Neural progenitor cell (in vitro differentiated cells): ENCODE measurements at regions not wholly inside any gene's neighbourhood (a gene's known extent, or its start where the extent isn't known, plus 50 kb on each side); places are given as distances from the start of the nearest gene placed in this dataset.

ENCODE experiments used
- DNase-seq: peaks from one replicate; pipeline ENCODE4 v3.0.0-alpha.2; 2016; ENCODE audit warnings: low spot score
- H2AFZ ChIP-seq: fragments of 200-600 bp; sonication (generic); replicated peaks from 2 replicates; pipeline ENCODE4 v1.6.1; 2016; ENCODE audit warnings: antibody characterized with exemption
- H3F3A ChIP-seq: fragments of 200-600 bp; sonication (generic); 2 replicates; pipeline ENCODE4 v1.6.1; 2016; ENCODE audit warnings: antibody characterized with exemption, low read depth
- H3K27ac ChIP-seq: fragments of 200-600 bp; sonication (generic); 2 replicates; pipeline ENCODE4 v1.5.1; 2016; ENCODE audit warnings: mild to moderate bottlenecking
- H3K27me3 ChIP-seq: fragments of 200-600 bp; sonication (generic); 2 replicates; pipeline ENCODE4 v1.6.1; 2016; ENCODE audit warnings: mild to moderate bottlenecking, moderate library complexity
- H3K36me3 ChIP-seq: fragments of 200-600 bp; sonication (generic); 2 replicates; pipeline ENCODE4 v1.5.1; 2016
- H3K4me1 ChIP-seq: fragments of 200-600 bp; sonication (generic); 2 replicates; pipeline ENCODE4 v1.6.1; 2016; ENCODE audit warnings: mixed run types
- H3K4me2 ChIP-seq: fragments of 200-600 bp; sonication (generic); 2 replicates; pipeline ENCODE4 v1.6.1; 2016
- H3K4me3 ChIP-seq: fragments of 200-600 bp; sonication (generic); 2 replicates; pipeline ENCODE4 v1.5.1; 2016
- H3K79me2 ChIP-seq: fragments of 200-600 bp; sonication (generic); 2 replicates; pipeline ENCODE4 v1.6.1; 2016; ENCODE audit warnings: low read depth
- H3K9ac ChIP-seq: fragments of 200-600 bp; sonication (generic); 2 replicates; pipeline ENCODE4 v1.6.1; 2016
- H3K9me3 ChIP-seq: fragments of 200-600 bp; sonication (generic); 2 replicates; pipeline ENCODE4 v1.5.1; 2016; ENCODE audit warnings: low read depth
- H4K20me1 ChIP-seq: fragments of 200-600 bp; sonication (generic); 2 replicates; pipeline ENCODE4 v1.6.1; 2016; ENCODE audit warnings: low read depth
- H3K27ac Mint-ChIP-seq: 3 replicates; pipeline ENCODE4 v1.8.0; 2021; ENCODE audit warnings: mixed read lengths
- H3K27me3 Mint-ChIP-seq: 2 replicates; pipeline ENCODE4 v1.8.0; 2022; ENCODE audit warnings: low read depth, mild to moderate bottlenecking, inconsistent platforms, moderate library complexity, mixed read lengths; ENCODE audit not compliant: insufficient read depth
- H3K36me3 Mint-ChIP-seq: 3 replicates; pipeline ENCODE4 v1.8.0; 2021; ENCODE audit warnings: mixed read lengths
- H3K4me1 Mint-ChIP-seq: 3 replicates; pipeline ENCODE4 v1.8.0; 2021; ENCODE audit warnings: mixed read lengths
- H3K4me3 Mint-ChIP-seq: 3 replicates; pipeline ENCODE4 v1.8.0; 2021; ENCODE audit warnings: mild to moderate bottlenecking, moderate library complexity, mixed read lengths
- H3K9me3 Mint-ChIP-seq: 3 replicates; pipeline ENCODE4 v1.8.0; 2020; ENCODE audit warnings: mixed read lengths
- CTCF ChIP-seq: fragments of 200-600 bp; sonication (generic); IDR thresholded peaks from 2 replicates; pipeline ENCODE4 v1.5.1; 2017; ENCODE audit warnings: antibody characterized with exemption, mild to moderate bottlenecking
- EZH2 ChIP-seq: fragments of 200-600 bp; sonication (generic); IDR thresholded peaks from 2 replicates; pipeline ENCODE4 v1.6.1; 2017; ENCODE audit warnings: antibody characterized with exemption, mild to moderate bottlenecking, moderate library complexity
- EZH2phosphoT487 ChIP-seq: fragments of 200-600 bp; sonication (generic); IDR thresholded peaks from 2 replicates; pipeline ENCODE4 v1.6.1; 2017; ENCODE audit warnings: antibody characterized with exemption

GRCh38 chr1:185627761-185628501 lies 106.3 kb upstream of the HMCN1 start:
- Mint-ChIP-seq H3K27ac (no peak overlapping the region), H3K4me1 (peaks cover 20% of the 10 kb centered on the region), H3K4me3 (no peak overlapping the region), H3K9me3 (no peaks in the 10 kb centered on the region), H3K27me3 (peaks cover 2% of the 10 kb centered on the region), H3K36me3 (no peaks in the 10 kb centered on the region)
- H3K9me3 ChIP-seq, result no peaks in the 10 kb centered on the region
- no peaks in the 10 kb centered on the region for H4K20me1 ChIP-seq
- H3K27me3 ChIP-seq, result no peaks in the 10 kb centered on the region
- H3K4me2 ChIP-seq, result no peak overlapping the region
- H3K4me3 ChIP-seq, result no peak overlapping the region
- H3K36me3 ChIP-seq, result no peaks in the 10 kb centered on the region
- no peak for DNase-seq
- TF ChIP-seq EZH2phosphoT487 (no peak), CTCF (no peak), EZH2 (no peak)
- no peak overlapping the region for H3K27ac ChIP-seq
- H3F3A ChIP-seq, result no peaks in the 10 kb centered on the region
- no peaks in the 10 kb centered on the region for H3K79me2 ChIP-seq
- H3K4me1 ChIP-seq, result no peaks in the 10 kb centered on the region
- H2AFZ ChIP-seq, result no peak overlapping the region
- no peak overlapping the region for H3K9ac ChIP-seq

GRCh38 chr1:185627171-185627570 lies 107.0 kb upstream of the HMCN1 start:
- Histone ChIP-seq H3K79me2 (no peaks in the 10 kb centered on the region), H3K4me2 (no peak overlapping the region), H3K4me1 (no peaks in the 10 kb centered on the region), H4K20me1 (no peaks in the 10 kb centered on the region), H3K9me3 (no peaks in the 10 kb centered on the region), H3F3A (no peaks in the 10 kb centered on the region), H3K4me3 (no peak overlapping the region), H3K27ac (no peak overlapping the region), H3K36me3 (no peaks in the 10 kb centered on the region), H3K9ac (no peak overlapping the region), H3K27me3 (no peaks in the 10 kb centered on the region), H2AFZ (no peak overlapping the region)
- Mint-ChIP-seq H3K27me3 (peaks cover 2% of the 10 kb centered on the region), H3K27ac (no peak overlapping the region), H3K36me3 (no peaks in the 10 kb centered on the region), H3K9me3 (no peaks in the 10 kb centered on the region), H3K4me1 (peaks cover 20% of the 10 kb centered on the region), H3K4me3 (no peak overlapping the region)
- no peak for DNase-seq
- TF ChIP-seq EZH2, result no peak

GRCh38 chr1:185626344-185626743 lies 107.8 kb upstream of the HMCN1 start:
- Histone ChIP-seq H3K4me1 (no peaks in the 10 kb centered on the region), H3K27me3 (no peaks in the 10 kb centered on the region), H3K36me3 (no peaks in the 10 kb centered on the region), H3K27ac (no peak overlapping the region), H3K9ac (no peak overlapping the region), H3F3A (no peaks in the 10 kb centered on the region), H3K79me2 (no peaks in the 10 kb centered on the region), H3K9me3 (no peaks in the 10 kb centered on the region), H2AFZ (no peak overlapping the region), H4K20me1 (no peaks in the 10 kb centered on the region), H3K4me2 (no peak overlapping the region), H3K4me3 (no peak overlapping the region)
- peaks cover 20% of the 10 kb centered on the region for H3K4me1 Mint-ChIP-seq
- TF ChIP-seq CTCF, result no peak
- no peak for TF ChIP-seq EZH2phosphoT487
- no peak for TF ChIP-seq EZH2
- no peak overlapping the region for H3K4me3 Mint-ChIP-seq
- H3K27ac Mint-ChIP-seq, result no peak overlapping the region
- peaks cover 2% of the 10 kb centered on the region for H3K27me3 Mint-ChIP-seq
- no peak for DNase-seq
- H3K9me3 Mint-ChIP-seq, result no peaks in the 10 kb centered on the region
- H3K36me3 Mint-ChIP-seq, result no peaks in the 10 kb centered on the region

GRCh38 chr1:185610954-185611353 lies 123.2 kb upstream of the HMCN1 start:
- DNase-seq, result no peak
- Histone ChIP-seq H3K4me2 (no peak overlapping the region), H3K4me1 (no peaks in the 10 kb centered on the region), H3K27ac (no peak overlapping the region), H3K9ac (no peak overlapping the region), H3K4me3 (no peak overlapping the region), H3K36me3 (no peaks in the 10 kb centered on the region), H3K9me3 (no peaks in the 10 kb centered on the region), H3K27me3 (no peaks in the 10 kb centered on the region), H2AFZ (no peak overlapping the region), H4K20me1 (no peaks in the 10 kb centered on the region), H3K79me2 (no peaks in the 10 kb centered on the region), H3F3A (no peaks in the 10 kb centered on the region)
- no peaks in the 10 kb centered on the region for H3K4me1 Mint-ChIP-seq
- peaks cover 4% of the 10 kb centered on the region for H3K9me3 Mint-ChIP-seq
- H3K27ac Mint-ChIP-seq, result no peak overlapping the region
- no peak for TF ChIP-seq EZH2phosphoT487
- TF ChIP-seq EZH2, result no peak
- no peak for TF ChIP-seq CTCF
- H3K36me3 Mint-ChIP-seq, result no peaks in the 10 kb centered on the region
- H3K27me3 Mint-ChIP-seq, result peaks cover 3% of the 10 kb centered on the region
- H3K4me3 Mint-ChIP-seq, result no peak overlapping the region
